ENCODE measurements at regions not wholly inside any gene's neighbourhood (a gene's known extent, or its start where the extent isn't known, plus 50 kb on each side); places are given as distances from the start of the nearest gene placed in this dataset.

DNA sequence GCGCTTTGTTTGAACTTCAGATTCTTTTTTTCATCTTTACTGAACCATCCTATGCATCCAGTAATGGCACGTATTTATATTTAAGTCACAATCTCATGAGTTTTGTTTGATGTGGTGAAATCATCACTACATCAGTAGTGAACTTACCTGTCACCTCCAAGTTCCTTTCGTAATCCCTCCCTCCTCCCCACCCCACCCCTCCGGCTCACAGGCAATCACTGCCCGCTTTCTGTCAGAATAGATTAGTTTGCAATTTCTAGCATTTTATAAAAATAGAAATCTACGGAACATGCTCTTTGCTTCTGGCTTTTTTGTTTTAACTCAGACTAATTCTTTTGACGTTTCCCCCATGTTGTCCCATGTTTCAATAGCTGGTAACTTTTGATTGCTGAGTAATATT is 305.4 kb upstream of the IRX4 start:
- TF ChIP-seq, protein P1, sequence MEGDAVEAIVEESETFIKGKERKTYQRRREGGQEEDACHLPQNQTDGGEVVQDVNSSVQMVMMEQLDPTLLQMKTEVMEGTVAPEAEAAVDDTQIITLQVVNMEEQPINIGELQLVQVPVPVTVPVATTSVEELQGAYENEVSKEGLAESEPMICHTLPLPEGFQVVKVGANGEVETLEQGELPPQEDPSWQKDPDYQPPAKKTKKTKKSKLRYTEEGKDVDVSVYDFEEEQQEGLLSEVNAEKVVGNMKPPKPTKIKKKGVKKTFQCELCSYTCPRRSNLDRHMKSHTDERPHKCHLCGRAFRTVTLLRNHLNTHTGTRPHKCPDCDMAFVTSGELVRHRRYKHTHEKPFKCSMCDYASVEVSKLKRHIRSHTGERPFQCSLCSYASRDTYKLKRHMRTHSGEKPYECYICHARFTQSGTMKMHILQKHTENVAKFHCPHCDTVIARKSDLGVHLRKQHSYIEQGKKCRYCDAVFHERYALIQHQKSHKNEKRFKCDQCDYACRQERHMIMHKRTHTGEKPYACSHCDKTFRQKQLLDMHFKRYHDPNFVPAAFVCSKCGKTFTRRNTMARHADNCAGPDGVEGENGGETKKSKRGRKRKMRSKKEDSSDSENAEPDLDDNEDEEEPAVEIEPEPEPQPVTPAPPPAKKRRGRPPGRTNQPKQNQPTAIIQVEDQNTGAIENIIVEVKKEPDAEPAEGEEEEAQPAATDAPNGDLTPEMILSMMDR (IDR thresholded peaks at IDR 0.05): no peak
- no peak for TF ChIP-seq POLR2A (IDR thresholded peaks at IDR 0.05)

Data from lower leg skin (tissue), 3 donors.